HG03469 (cell line): ENCODE measurements at regions not wholly inside any gene's neighbourhood (a gene's known extent, or its start where the extent isn't known, plus 50 kb on each side); places are given as distances from the start of the nearest gene placed in this dataset.

Source experiments
- ATAC-seq: cut with Tn5 transposase; IDR thresholded peaks from one replicate; pipeline ENCODE4 v1.9.1; 2021; ENCODE audit warnings: mild to moderate bottlenecking, moderate library complexity, moderate number of reproducible peaks; ENCODE audit not compliant: unreplicated experiment

GRCh38 chr11:127385071-127385470, 384.5 kb upstream of the KIRREL3 start:
- ATAC-seq: no peak

- ATAC-seq: no peak
Observed at GRCh38 chr11:127383026-127383425, 382.5 kb upstream of the KIRREL3 start.

GRCh38 chr11:127381247-127381646, 380.7 kb upstream of the KIRREL3 start:
- no peak for ATAC-seq

- no peak for ATAC-seq
Observed at GRCh38 chr11:127379686-127380085, 379.1 kb upstream of the KIRREL3 start.

DNA sequence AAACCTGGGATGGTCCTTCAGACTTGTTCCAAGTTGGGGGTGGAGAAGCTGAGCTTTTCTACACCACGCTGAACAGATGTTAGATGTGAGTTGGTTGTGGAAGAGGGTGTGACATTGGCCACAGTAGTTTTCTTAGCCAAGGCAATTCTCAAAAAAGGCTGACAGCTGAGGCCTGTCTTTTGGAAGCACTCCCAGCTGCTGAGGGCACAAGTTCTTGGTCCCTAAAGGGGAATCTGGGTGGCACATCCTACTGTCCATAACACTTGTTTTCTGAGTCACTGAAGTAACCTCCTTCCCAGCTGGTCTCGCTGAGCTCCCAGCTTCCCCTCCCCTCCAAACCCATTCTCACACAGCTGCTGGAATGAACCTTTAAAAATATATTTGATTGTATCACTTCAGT, 375.7 kb upstream of the KIRREL3 start:
- no peak for ATAC-seq

GRCh38 chr11:127369356-127369755, 368.8 kb upstream of the KIRREL3 start:
- no peak for ATAC-seq

DNA sequence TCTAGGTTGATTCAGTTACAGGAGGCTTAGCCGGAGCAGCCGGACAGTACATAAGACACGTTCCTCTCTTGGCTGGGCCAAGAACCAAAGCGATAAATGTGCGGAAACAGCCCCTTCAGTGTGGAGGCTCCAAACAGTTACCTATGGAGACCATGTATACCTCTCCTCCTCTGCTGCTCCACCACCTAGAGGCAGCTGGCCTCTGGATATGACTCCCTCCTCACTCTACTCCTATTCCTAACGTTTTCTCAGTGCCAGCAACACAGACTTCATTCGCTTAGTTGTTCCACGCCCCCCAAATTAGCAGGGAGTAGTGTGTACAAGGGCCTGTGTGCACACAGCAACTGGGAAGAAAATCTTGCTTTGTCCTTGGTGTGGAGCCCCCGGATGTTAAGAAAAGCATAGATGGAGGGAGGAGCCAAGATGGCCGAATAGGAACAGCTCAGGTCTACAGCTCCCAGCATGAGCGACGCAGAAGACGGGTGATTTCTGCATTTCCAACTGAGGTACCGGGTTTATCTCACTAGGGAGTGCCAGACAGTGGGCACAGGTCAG, 362.3 kb upstream of the KIRREL3 start:
- ATAC-seq: no peak

DNA sequence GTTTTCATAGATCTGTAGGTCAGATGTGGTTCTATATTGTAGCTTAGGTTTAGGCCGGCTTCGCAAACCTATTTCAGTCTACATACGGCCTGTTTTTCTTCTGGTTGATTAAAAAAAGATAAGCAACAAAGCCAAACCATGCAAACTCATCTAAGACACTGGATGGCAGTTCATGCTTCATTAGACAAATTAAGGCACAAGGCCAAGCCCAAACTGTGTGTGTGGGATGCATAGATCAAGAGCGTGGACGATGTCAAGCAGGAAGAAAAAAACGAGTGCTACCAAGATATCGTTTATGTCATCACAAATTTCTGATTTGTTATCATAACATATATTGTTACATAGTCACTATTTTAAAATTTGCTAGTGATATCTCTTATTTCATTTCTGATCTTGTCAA, 357.6 kb upstream of the KIRREL3 start:
- ATAC-seq: no peak

DNA sequence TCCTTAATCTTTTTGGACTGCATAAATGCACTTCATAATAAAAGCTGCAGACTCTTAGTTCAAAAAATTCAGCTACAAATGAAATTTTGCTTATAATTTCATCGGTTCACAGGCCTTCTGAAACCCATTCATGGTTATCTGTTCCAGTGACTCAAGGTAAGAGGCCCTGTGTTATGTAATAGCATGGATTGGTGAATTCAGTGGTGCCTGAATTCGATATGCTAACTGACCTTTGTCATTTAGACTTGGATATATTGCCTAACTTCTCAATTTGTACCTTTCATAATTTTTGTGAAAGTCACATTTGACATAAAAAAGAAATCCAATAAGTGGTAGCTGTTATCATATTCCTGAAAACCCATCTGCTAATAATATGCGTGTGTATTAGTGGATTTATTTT, 349.9 kb upstream of the KIRREL3 start:
- no peak for ATAC-seq

- no peak for ATAC-seq
Observed at GRCh38 chr11:127345819-127346459, 345.4 kb upstream of the KIRREL3 start.

DNA sequence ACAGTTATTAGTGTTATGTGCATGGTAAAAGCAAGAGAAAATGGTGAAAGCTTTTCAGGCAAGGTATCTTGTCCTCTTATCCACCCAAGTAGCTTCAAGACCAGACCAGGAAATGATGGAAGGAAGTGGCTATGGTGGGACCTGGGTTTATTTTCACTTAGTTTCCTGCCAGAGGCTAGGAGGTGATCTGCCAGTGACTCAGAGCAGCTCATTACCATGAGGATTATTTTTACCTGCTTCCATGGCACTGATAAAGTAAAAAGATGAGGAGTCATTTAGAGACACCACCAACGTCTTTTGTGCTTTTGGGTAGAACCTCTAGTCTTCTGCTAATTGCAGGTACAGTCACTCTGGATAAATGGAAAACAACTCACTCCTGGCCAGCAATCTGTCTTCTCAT, 339.9 kb upstream of the KIRREL3 start:
- ATAC-seq: no peak

DNA sequence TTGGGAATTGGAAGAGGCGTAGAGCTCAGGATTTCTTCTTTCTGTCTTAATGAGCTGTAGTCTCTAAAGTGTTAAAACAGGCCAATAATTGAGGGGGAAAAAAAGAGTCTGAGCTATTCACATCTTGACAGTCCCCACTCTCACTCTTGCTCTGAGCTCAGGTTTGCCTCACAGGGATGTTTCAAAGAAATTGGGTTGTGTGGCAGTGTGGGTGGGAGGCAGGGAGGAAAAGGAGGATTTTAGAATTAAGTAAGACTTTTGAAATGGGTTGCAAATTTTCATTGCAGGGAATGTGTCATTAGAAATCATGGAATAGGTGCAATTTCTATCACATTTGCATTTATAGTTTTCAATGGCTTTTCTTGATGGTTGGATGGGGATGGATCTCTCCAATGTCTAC, 338.8 kb upstream of the KIRREL3 start:
- no peak for ATAC-seq

- ATAC-seq: no peak
Observed at GRCh38 chr11:127338380-127339259, 338.1 kb upstream of the KIRREL3 start.

GRCh38 chr11:127334466-127334865, 333.9 kb upstream of the KIRREL3 start:
- ATAC-seq: no peak

- no peak for ATAC-seq
Observed at GRCh38 chr11:127332896-127333295, 332.3 kb upstream of the KIRREL3 start.

GRCh38 chr11:127330044-127330443, 329.5 kb upstream of the KIRREL3 start:
- ATAC-seq: no peak

DNA sequence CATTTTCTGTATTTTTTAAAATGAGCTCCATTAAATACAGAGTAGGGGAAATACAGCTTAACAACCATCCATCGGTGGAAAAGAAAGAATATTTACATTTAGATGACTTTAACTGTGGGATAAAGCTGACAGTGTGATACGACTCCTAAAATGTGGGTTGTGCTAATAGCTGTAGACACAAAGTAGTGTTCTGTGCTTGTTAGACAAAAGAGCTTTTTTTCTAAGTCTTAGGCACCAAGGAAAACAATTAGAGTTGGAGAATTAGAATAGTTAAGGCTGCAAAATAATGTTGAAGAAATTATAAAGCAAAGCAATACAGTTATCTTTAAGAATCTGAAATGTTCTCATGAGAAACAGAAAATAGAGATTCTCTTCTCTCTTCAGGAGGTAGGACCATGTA, 307.7 kb upstream of the KIRREL3 start:
- no peak for ATAC-seq

DNA sequence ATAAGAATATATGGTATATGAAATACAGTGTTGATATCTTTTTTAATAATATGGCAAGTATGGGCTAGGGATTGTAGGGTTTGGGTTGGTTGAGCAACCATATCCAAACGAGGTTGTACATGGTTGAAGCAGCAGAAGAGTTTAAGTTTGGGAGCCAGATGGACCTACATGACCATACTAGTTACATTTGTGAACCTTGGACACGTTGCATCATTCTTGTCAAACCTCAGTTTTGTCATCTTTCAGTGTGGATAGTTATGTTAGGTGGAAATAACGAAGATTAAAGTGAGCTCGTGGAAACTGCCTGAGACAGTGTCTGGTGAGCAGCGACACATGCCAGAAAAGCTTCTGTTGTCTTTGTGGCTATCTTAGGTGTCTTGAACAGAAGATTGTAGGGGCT, 307.1 kb upstream of the KIRREL3 start:
- no peak for ATAC-seq

GRCh38 chr11:127304634-127305033, 304.1 kb upstream of the KIRREL3 start:
- no peak for ATAC-seq

DNA sequence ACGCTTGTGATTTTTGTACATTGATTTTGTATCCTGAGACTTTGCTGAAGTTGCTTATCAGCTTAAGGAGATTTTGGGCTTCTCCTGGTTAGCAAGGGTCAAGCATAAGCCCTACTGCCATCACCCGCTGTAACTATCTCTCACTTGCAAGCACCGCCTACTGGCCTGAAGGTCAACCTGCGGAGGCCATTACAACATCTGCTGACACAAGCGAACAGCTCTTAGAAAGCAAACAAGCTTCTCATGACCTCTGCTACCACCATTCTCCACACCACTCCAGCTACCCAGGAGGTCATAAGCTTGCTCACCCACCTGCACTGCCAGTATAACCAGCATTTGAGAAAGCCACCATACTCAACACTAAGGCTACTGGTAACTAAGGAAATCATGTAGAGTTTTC, 288.4 kb upstream of the KIRREL3 start:
- no peak for ATAC-seq

DNA sequence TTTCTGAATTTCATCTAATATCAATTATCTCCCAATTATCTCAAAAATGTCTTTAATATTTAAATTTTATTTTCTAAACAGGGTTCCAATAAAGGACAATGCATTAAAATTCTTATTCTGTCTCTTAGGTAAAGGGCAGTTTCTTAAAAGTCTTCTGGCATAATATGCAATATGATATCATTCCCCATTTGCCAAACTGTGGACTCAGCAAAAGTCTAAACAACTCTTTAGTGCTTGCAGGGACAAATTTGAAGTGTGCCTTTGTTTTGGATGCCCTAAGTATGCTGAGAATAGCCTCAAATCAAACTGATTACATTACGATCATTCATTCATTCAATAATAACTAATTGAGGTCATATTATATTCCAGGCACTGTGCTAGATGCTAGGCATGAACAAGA, 281.0 kb upstream of the KIRREL3 start:
- ATAC-seq: no peak

- ATAC-seq: no peak
Observed at GRCh38 chr11:127275774-127276173, 275.2 kb upstream of the KIRREL3 start.
